Heart right ventricle (tissue), 16 donors: ENCODE measurements at regions not wholly inside any gene's neighbourhood (a gene's known extent, or its start where the extent isn't known, plus 50 kb on each side); places are given as distances from the start of the nearest gene placed in this dataset.

Source experiments
- ATAC-seq, 8 donors: fragments of 200-7000 bp; cut with Tn5 transposase; one replicate each; pipeline ENCODE4 v1.9.1; 2020; ENCODE audit warnings: mild to moderate bottlenecking in 8 of 8, moderate library complexity in 8 of 8, moderate number of reproducible peaks in 1 of 8
- DNase-seq, 2 donors: peaks; one replicate each; pipeline ENCODE4 v3.0.0-alpha.2; 2020
- H3K27ac ChIP-seq, 10 donors: fragments of 200-600 bp; sonication (generic) in 2 of 10; one replicate each; pipeline versions ENCODE4 v1.5.0 to v1.8.0; 2020 to 2022; ENCODE audit warnings: mild to moderate bottlenecking in 3 of 10
- H3K27me3 ChIP-seq, 7 donors: fragments of 200-600 bp; one replicate each; pipeline ENCODE4 v1.8.0; 2021 to 2022; ENCODE audit warnings: mild to moderate bottlenecking in 2 of 7
- H3K36me3 ChIP-seq, 9 donors: fragments of 200-600 bp; sonication (generic) in 1 of 9; one replicate each; pipeline versions ENCODE4 v1.5.0 to v1.8.0; 2020 to 2022; ENCODE audit warnings: mild to moderate bottlenecking in 2 of 9
- H3K4me1 ChIP-seq, 9 donors: fragments of 200-600 bp; sonication (generic) in 1 of 9; one replicate each; pipeline versions ENCODE4 v1.5.0 to v1.8.0; 2020 to 2022; ENCODE audit warnings: mild to moderate bottlenecking in 4 of 9
- H3K4me3 ChIP-seq, 10 donors: fragments of 200-600 bp; sonication (generic) in 2 of 10; one replicate each; pipeline versions ENCODE4 v1.5.0 to v1.8.0; 2020 to 2022; ENCODE audit warnings: mild to moderate bottlenecking in 7 of 10, moderate library complexity in 2 of 10
- H3K9me3 ChIP-seq, 11 donors: fragments of 200-600 bp in 10 of 11; sonication (generic) in 2 of 11; one replicate each; pipeline versions ENCODE4 v1.5.0 to v1.8.0; 2013 to 2022; ENCODE audit warnings: mild to moderate bottlenecking in 2 of 11, control low read depth in 1 of 11, moderate library complexity in 1 of 11
- WGBS, 2 donors: extraction: QIAGEN DNeasy Blood & Tissue Kit; methylation state at CpG; one replicate each; pipeline ENCODE4 v1.1.7; 2013; ENCODE audit warnings: inconsistent platforms in 1 of 2; 5-methylcytosine and 5-hydroxymethylcytosine counted together
- intact Hi-C, 10 donors: fragments of 100-400 bp; cut with DNase I; formaldehyde crosslinking; loops; one replicate each; pipeline versions ENCODE4 v1.11.1 to v1.14.2; 2022
- TF ChIP-seq, protein P1 (sequence below), 9 donors: fragments of 200-600 bp; sonication (generic) in 2 of 9; IDR thresholded peaks; one replicate each; pipeline versions ENCODE4 v1.5.0 to v1.8.0; 2021 to 2022; ENCODE audit warnings: antibody characterized with exemption in 9 of 9, mild to moderate bottlenecking in 5 of 9, moderate library complexity in 1 of 9
- donor health status: Arrhythmogenic right ventricular cardiomyopathy.
- donor health status: ischemic (EF 13 %, LVEDD 7.1; RV severe dilation, severe dysfunction).
- donor health status: healthy with polysubstance abuse.
- donor health status: DM: no; HTN: yes; CAD: no.
- donor health status: DM: no; HTN: no; CAD: no.
- donor health status: ischemic (EF 25% LVEDD 6.9; RV normal size, moderate dysfunction).
- donor health status: ischemic (EF 25% LVEDD 5.7; RV mildly dilated, moderate dysfunction).
- donor health status: healthy.
- donor health status: DM: yes; HTN: yes; CAD: no.
- donor health status: Ischemic cardiomyopathy.
- donor health status: ischemic (EF 35%, LVEDD 5.7; RV mildly dilated, moderate dysfunction).
- donor health status: nonischemic (EF 11% LVEDD 7.7; RV severe dilation, severe dysfunction).
- donor health status: DM: yes; HTN: yes; CAD: no.
- donor health status: PGD.
- donor health status: ischemic (EF 29% LVEDD 5.4; RV normal size, mild dysfunction).
- donor health status: nonischemic (EF 23%, LVEDD 6.1; RV moderate dilation, normal function).

GRCh38 chr2:188713961-188714360, 260.2 kb upstream of the COL3A1 start:
- no peak for DNase-seq
- intact Hi-C loops = no loop called here
- no peaks in the 10 kb centered on the region for H3K27me3 ChIP-seq
- WGBS, 2 donors = 85 to 90% methylated on average over 1 of the region's 1 CpG
- no peak overlapping the region for H3K27ac ChIP-seq
- no peaks in the 10 kb centered on the region for H3K4me1 ChIP-seq
- H3K4me3 ChIP-seq = no peak overlapping the region
- ATAC-seq = no peak
- H3K36me3 ChIP-seq = no peaks in the 10 kb centered on the region
- TF ChIP-seq, protein P1, sequence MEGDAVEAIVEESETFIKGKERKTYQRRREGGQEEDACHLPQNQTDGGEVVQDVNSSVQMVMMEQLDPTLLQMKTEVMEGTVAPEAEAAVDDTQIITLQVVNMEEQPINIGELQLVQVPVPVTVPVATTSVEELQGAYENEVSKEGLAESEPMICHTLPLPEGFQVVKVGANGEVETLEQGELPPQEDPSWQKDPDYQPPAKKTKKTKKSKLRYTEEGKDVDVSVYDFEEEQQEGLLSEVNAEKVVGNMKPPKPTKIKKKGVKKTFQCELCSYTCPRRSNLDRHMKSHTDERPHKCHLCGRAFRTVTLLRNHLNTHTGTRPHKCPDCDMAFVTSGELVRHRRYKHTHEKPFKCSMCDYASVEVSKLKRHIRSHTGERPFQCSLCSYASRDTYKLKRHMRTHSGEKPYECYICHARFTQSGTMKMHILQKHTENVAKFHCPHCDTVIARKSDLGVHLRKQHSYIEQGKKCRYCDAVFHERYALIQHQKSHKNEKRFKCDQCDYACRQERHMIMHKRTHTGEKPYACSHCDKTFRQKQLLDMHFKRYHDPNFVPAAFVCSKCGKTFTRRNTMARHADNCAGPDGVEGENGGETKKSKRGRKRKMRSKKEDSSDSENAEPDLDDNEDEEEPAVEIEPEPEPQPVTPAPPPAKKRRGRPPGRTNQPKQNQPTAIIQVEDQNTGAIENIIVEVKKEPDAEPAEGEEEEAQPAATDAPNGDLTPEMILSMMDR (IDR thresholded peaks at IDR 0.05) = no peak
- H3K9me3 ChIP-seq = peaks cover 0 to 38% (median 3%) of the 10 kb centered on the region in 11 donors

DNA sequence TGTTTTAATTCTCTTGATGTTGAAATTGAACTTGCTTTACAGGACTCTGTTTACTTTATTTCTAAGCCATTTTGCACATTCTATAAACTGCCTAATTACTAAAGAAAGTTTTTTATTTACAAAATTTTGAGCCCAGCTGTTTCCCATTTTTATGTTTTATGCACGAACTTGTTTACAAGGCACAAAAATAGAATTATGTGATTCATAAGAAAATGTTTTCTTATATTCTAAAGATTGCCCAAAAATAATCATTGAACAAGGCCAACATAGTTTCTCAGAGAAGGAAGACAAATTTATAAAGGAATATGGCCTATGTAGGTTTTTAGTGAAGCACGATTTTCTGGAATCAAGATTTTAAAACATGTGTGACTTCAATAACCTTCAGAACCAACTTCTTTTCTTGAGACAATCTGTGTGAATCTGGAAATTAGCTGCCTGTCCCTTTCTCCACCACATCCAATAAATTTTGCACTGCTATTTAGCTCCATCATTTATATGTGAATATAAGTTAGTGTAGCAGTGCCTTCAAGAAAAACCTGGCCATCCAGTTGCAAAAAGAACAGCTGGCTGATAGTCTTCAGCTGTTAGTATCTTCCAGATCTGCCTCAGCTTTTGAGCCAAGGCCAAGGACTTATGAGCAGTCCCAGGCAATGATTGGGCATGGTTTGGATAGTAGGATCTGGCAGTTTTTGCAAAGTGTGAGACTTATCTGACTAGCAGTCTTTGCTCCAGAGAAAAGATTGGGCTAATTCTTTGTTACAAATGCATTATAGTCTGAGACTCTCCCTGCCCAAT, 253.2 kb upstream of the COL3A1 start:
- H3K9me3 ChIP-seq = peaks cover 0 to 6% (median 0%) of the 10 kb centered on the region in 11 donors
- WGBS, 2 donors = 66 to 76% methylated on average over 2 of the region's 2 CpGs
- H3K4me1 ChIP-seq = no peaks in the 10 kb centered on the region
- no peaks in the 10 kb centered on the region for H3K36me3 ChIP-seq
- intact Hi-C loops = no loop called here
- TF ChIP-seq, protein P1 (IDR thresholded peaks at IDR 0.05) = no peak
- H3K27me3 ChIP-seq = no peaks in the 10 kb centered on the region
- no peak overlapping the region for H3K27ac ChIP-seq
- no peak overlapping the region for H3K4me3 ChIP-seq
- no peak for DNase-seq
- ATAC-seq = no peak

DNA sequence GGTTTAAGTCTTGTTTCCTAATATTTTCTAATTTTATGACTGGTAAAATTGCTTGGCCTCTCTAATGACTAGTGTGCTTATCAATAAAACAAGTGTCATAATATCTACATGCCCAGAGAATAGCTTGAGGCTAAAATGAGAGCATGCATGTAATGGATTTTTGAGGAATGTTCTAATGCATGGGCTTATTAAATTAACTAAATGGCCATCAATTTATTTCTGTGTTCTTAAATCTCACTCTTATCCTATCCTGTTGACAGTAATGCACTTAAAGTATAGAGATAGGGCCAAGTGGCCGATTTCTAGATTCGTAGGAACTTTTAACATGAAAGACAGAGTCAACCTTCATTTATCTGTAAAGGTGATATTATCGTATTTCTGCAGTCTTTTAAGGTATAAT, 252.4 kb upstream of the COL3A1 start:
- H3K27ac ChIP-seq = no peak overlapping the region
- no peak overlapping the region for H3K4me3 ChIP-seq
- no peaks in the 10 kb centered on the region for H3K4me1 ChIP-seq
- no peak for ATAC-seq
- no peak for DNase-seq
- H3K27me3 ChIP-seq = no peaks in the 10 kb centered on the region
- TF ChIP-seq, protein P1 (IDR thresholded peaks at IDR 0.05) = no peak
- peaks cover 0 to 4% (median 0%) of the 10 kb centered on the region in 11 donors for H3K9me3 ChIP-seq
- no peaks in the 10 kb centered on the region for H3K36me3 ChIP-seq
- 54 to 71% methylated on average over 3 of the region's 3 CpGs for WGBS, 2 donors
- intact Hi-C loops = no loop called here

- Histone ChIP-seq H3K4me1 (no peaks in the 10 kb centered on the region), H3K4me3 (no peak overlapping the region), H3K36me3 (no peaks in the 10 kb centered on the region), H3K27me3 (no peaks in the 10 kb centered on the region), H3K9me3 (peaks cover 0 to 3% (median 0%) of the 10 kb centered on the region in 11 donors), H3K27ac (no peak overlapping the region)
- intact Hi-C loops = no loop called here
- ATAC-seq (no peak), DNase-seq (no peak)
- 58 to 60% methylated on average over 3 of the region's 3 CpGs for WGBS, 2 donors
- TF ChIP-seq, protein P1 (IDR thresholded peaks at IDR 0.05) = no peak
Observed at GRCh38 chr2:188725746-188726360, 248.3 kb upstream of the COL3A1 start.
